SU-DHL-6 (cell line): ENCODE measurements at regions not wholly inside any gene's neighbourhood (a gene's known extent, or its start where the extent isn't known, plus 50 kb on each side); places are given as distances from the start of the nearest gene placed in this dataset.

Experiments
- H2AFZ ChIP-seq: fragments of 200-600 bp; sonication (generic); 2 replicates; pipeline ENCODE4 v1.6.1; 2014; ENCODE audit warnings: low read depth, mild to moderate bottlenecking, moderate library complexity, mixed read lengths, antibody characterized with exemption, low read length; ENCODE audit not compliant: severe bottlenecking
- H3F3A ChIP-seq: fragments of 200-600 bp; shearing (Covaris generic); 2 replicates; pipeline ENCODE4 v1.6.0; 2016; ENCODE audit warnings: antibody characterized with exemption, mild to moderate bottlenecking; ENCODE audit not compliant: insufficient read depth
- H3K27ac ChIP-seq: fragments of 200-600 bp; sonication (generic); 2 replicates; pipeline ENCODE4 v1.5.1; 2016; ENCODE audit warnings: low read depth, mild to moderate bottlenecking, low read length, moderate library complexity, mixed read lengths
- H3K27me3 ChIP-seq: fragments of 200-600 bp; sonication (generic), shearing (Covaris generic); 2 replicates; pipeline ENCODE4 v1.6.0; 2014; ENCODE audit warnings: mild to moderate bottlenecking, low read length
- H3K36me3 ChIP-seq: fragments of 200-600 bp; sonication (generic); 2 replicates; pipeline ENCODE4 v1.6.1; 2014; ENCODE audit warnings: mild to moderate bottlenecking, low read length, mixed read lengths
- H3K4me2 ChIP-seq: fragments of 300-600, 200-600 bp; shearing (Covaris generic), sonication (generic); 2 replicates; pipeline ENCODE4 v1.6.0; 2014; ENCODE audit warnings: low read length, low read depth, mild to moderate bottlenecking; ENCODE audit not compliant: poor library complexity, severe bottlenecking
- H3K4me3 ChIP-seq: fragments of 200-600 bp; sonication (generic); 2 replicates; pipeline ENCODE4 v1.5.1; 2014; ENCODE audit warnings: antibody characterized with exemption, low read length, mild to moderate bottlenecking, mixed read lengths; ENCODE audit not compliant: insufficient read depth, poor library complexity, severe bottlenecking
- H3K79me2 ChIP-seq: fragments of 200-600 bp; sonication (generic); 2 replicates; pipeline ENCODE4 v1.6.1; 2014; ENCODE audit warnings: mild to moderate bottlenecking, low read length, moderate library complexity; ENCODE audit not compliant: insufficient read depth
- H3K9ac ChIP-seq: fragments of 200-600 bp; sonication (generic); 2 replicates; pipeline ENCODE4 v1.7.0; 2014; ENCODE audit warnings: mild to moderate bottlenecking, low read length
- H3K9me2 ChIP-seq: fragments of 200-600 bp; sonication (generic); replicated peaks from 2 replicates; pipeline ENCODE4 v1.6.1; 2014; ENCODE audit warnings: low read length; ENCODE audit not compliant: insufficient read depth
- H3K9me3 ChIP-seq: fragments of 200-600 bp; sonication (generic); 2 replicates; pipeline ENCODE4 v1.6.1; 2014; ENCODE audit warnings: low read length, mixed read lengths; ENCODE audit not compliant: insufficient read depth
- H4K20me1 ChIP-seq: fragments of 200-600 bp; sonication (generic); 2 replicates; pipeline ENCODE4 v1.6.1; 2014; ENCODE audit warnings: low read depth, mild to moderate bottlenecking, antibody characterized with exemption, low read length, moderate library complexity, mixed read lengths
- CTCF ChIP-seq: fragments of 200-600 bp; sonication (generic); IDR thresholded peaks from one replicate; pipeline ENCODE4 v1.5.1; 2017; ENCODE audit warnings: antibody characterized with exemption, mild to moderate bottlenecking, low read length, moderate library complexity; ENCODE audit not compliant: insufficient read depth, poor library complexity, severe bottlenecking
- EZH2phosphoT487 ChIP-seq: fragments of 200-600 bp; sonication (generic), shearing (Covaris generic); conservative IDR thresholded peaks from 2 replicates; pipeline ENCODE4 v1.6.1; 2018; ENCODE audit warnings: mild to moderate bottlenecking, antibody characterized with exemption, low read length, moderate library complexity, mixed read lengths

- Histone ChIP-seq H3K9me2 (no peaks in the 10 kb centered on the region), H3K79me2 (no peaks in the 10 kb centered on the region), H3K4me3 (no peak overlapping the region), H4K20me1 (no peaks in the 10 kb centered on the region), H3K36me3 (peaks cover 28% of the 10 kb centered on the region; the same call in 1 of the 2 replicates), H3F3A (peaks cover 11% of the 10 kb centered on the region), H3K9me3 (peaks cover 22% of the 10 kb centered on the region; the same call in 1 of the 2 replicates), H3K27me3 (no peaks in the 10 kb centered on the region), H3K9ac (no peak overlapping the region), H3K4me2 (no peak overlapping the region), H2AFZ (no peak overlapping the region), H3K27ac (no peak overlapping the region)
- TF ChIP-seq CTCF (no peak), EZH2phosphoT487 (no peak)
Measured at GRCh38 chr2:145415151-145415550, 895.2 kb upstream of the ZEB2 start.

- Histone ChIP-seq H3K36me3 (peaks cover 39% of the 10 kb centered on the region; the same call in 1 of the 2 replicates), H3K4me2 (no peak overlapping the region), H3K9ac (no peak overlapping the region), H3K4me3 (peak overlapping the region; percentile 4), H4K20me1 (no peaks in the 10 kb centered on the region), H3K27ac (peak overlapping the region; percentile 98), H2AFZ (no peak overlapping the region), H3K79me2 (no peaks in the 10 kb centered on the region), H3K9me3 (peaks cover 23% of the 10 kb centered on the region; the same call in 1 of the 2 replicates), H3K27me3 (no peaks in the 10 kb centered on the region), H3K9me2 (no peaks in the 10 kb centered on the region), H3F3A (peaks cover 11% of the 10 kb centered on the region)
- TF ChIP-seq EZH2phosphoT487, result no peak
- no peak for TF ChIP-seq CTCF
Measured at GRCh38 chr2:145413261-145414030, 893.5 kb upstream of the ZEB2 start.

- TF ChIP-seq CTCF, result no peak
- TF ChIP-seq EZH2phosphoT487, result no peak
- peak overlapping the region; percentile 37 for H3K9ac ChIP-seq
- peaks cover 44% of the 10 kb centered on the region; the same call in 1 of the 2 replicates for H3K36me3 ChIP-seq
- H3K4me2 ChIP-seq, result peak overlapping the region; percentile 71
- H3F3A ChIP-seq, result peaks cover 11% of the 10 kb centered on the region
- H4K20me1 ChIP-seq, result no peaks in the 10 kb centered on the region
- no peak overlapping the region for H2AFZ ChIP-seq
- peak overlapping the region; percentile 98 for H3K27ac ChIP-seq
- H3K27me3 ChIP-seq, result no peaks in the 10 kb centered on the region
- peaks cover 23% of the 10 kb centered on the region; the same call in 1 of the 2 replicates for H3K9me3 ChIP-seq
- no peak overlapping the region for H3K4me3 ChIP-seq
- no peaks in the 10 kb centered on the region for H3K79me2 ChIP-seq
- H3K9me2 ChIP-seq, result no peaks in the 10 kb centered on the region
Measured at GRCh38 chr2:145412155-145412554, 892.2 kb upstream of the ZEB2 start.
